ENCODE measurements at regions not wholly inside any gene's neighbourhood (a gene's known extent, or its start where the extent isn't known, plus 50 kb on each side); places are given as distances from the start of the nearest gene placed in this dataset.

DNA sequence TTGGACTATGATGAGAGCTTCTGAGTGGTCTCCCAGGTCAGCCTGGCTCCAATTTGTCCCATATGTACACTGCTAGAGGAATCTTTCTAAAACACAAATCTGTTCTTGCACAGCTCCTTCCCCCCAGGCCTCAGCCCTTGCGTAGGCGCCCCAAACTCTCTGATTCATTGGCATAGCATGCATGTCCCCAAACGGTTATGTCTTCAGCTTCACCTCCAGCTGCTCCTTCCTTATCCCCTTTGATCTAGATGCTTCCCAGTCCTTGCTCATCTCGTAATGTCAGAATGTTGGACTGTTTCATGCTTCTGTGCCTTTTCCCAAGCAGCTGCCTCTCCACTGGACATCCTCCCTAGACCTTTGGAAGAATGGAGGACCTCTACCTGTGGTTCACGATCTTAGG, 60.1 kb upstream of the BASP1 start:
- no peaks in the 10 kb centered on the region for H3K9me3 Mint-ChIP-seq
- no peak overlapping the region for H3K4me3 Mint-ChIP-seq
- H3K27me3 Mint-ChIP-seq (ENCODE audit: low read depth, poor library complexity): peaks cover 8% of the 10 kb centered on the region
- no peak for DNase-seq
- H3K27ac Mint-ChIP-seq: peak overlapping the region; percentile 5
- H3K36me3 Mint-ChIP-seq (ENCODE audit: low read depth): no peaks in the 10 kb centered on the region
- H3K4me1 Mint-ChIP-seq: peaks cover 14% of the 10 kb centered on the region
- TF ChIP-seq CTCF (IDR thresholded peaks at IDR 0.05): no peak

GRCh38 chr5:17157916-17158529, 59.4 kb upstream of the BASP1 start:
- TF ChIP-seq CTCF (IDR thresholded peaks at IDR 0.05): no peak
- H3K4me1 Mint-ChIP-seq: peaks cover 14% of the 10 kb centered on the region
- peaks cover 4% of the 10 kb centered on the region for H3K27me3 Mint-ChIP-seq (ENCODE audit: low read depth, poor library complexity)
- no peaks in the 10 kb centered on the region for H3K9me3 Mint-ChIP-seq
- DNase-seq: no peak
- peak overlapping the region; percentile 7 for H3K27ac Mint-ChIP-seq
- H3K36me3 Mint-ChIP-seq (ENCODE audit: low read depth): no peaks in the 10 kb centered on the region
- no peak overlapping the region for H3K4me3 Mint-ChIP-seq

DNA sequence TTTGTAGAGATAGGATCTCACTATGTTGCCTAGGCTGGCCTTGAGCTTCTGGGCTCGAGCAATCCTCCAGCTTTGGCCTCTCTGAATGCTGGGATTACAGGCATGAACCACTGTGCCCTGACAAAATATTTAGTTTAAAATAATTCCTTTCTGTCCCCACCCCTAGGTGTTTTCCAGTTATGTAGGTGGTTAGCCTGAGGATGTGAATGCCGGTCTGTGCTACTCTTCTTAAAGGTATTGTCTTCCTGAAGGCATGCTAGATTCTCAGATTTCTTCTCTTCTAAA, 56.7 kb upstream of the BASP1 start:
- H3K27ac Mint-ChIP-seq: peak overlapping the region; percentile 57
- no peaks in the 10 kb centered on the region for H3K9me3 Mint-ChIP-seq
- no peak overlapping the region for H3K4me3 Mint-ChIP-seq
- peaks cover 18% of the 10 kb centered on the region for H3K4me1 Mint-ChIP-seq
- TF ChIP-seq CTCF (IDR thresholded peaks at IDR 0.05): no peak
- no peaks in the 10 kb centered on the region for H3K36me3 Mint-ChIP-seq (ENCODE audit: low read depth)
- H3K27me3 Mint-ChIP-seq (ENCODE audit: low read depth, poor library complexity): peaks cover 4% of the 10 kb centered on the region
- DNase-seq: no peak

GRCh38 chr5:17161662-17162061, 55.8 kb upstream of the BASP1 start:
- Mint-ChIP-seq H3K4me1 (peaks cover 18% of the 10 kb centered on the region), H3K27me3 (ENCODE audit: low read depth, poor library complexity) (peaks cover 4% of the 10 kb centered on the region), H3K36me3 (ENCODE audit: low read depth) (no peaks in the 10 kb centered on the region), H3K27ac (no peak overlapping the region), H3K9me3 (no peaks in the 10 kb centered on the region), H3K4me3 (no peak overlapping the region)
- no peak for TF ChIP-seq CTCF (IDR thresholded peaks at IDR 0.05)
- DNase-seq: no peak

- Mint-ChIP-seq H3K4me1 (peaks cover 14% of the 10 kb centered on the region), H3K9me3 (no peaks in the 10 kb centered on the region), H3K27ac (no peak overlapping the region), H3K27me3 (ENCODE audit: low read depth, poor library complexity) (no peaks in the 10 kb centered on the region), H3K4me3 (no peak overlapping the region), H3K36me3 (ENCODE audit: low read depth) (no peaks in the 10 kb centered on the region)
- no peak for TF ChIP-seq CTCF (IDR thresholded peaks at IDR 0.05)
- DNase-seq: no peak
Observed at GRCh38 chr5:17163221-17163620, 54.2 kb upstream of the BASP1 start.

GRCh38 chr5:17167171-17167891, 50.1 kb upstream of the BASP1 start:
- peak overlapping the region; percentile 20 for H3K27ac Mint-ChIP-seq
- TF ChIP-seq CTCF (IDR thresholded peaks at IDR 0.05): no peak
- DNase-seq: no peak
- H3K27me3 Mint-ChIP-seq (ENCODE audit: low read depth, poor library complexity): peaks cover 3% of the 10 kb centered on the region
- no peaks in the 10 kb centered on the region for H3K36me3 Mint-ChIP-seq (ENCODE audit: low read depth)
- H3K4me1 Mint-ChIP-seq: peaks cover 10% of the 10 kb centered on the region
- no peaks in the 10 kb centered on the region for H3K9me3 Mint-ChIP-seq
- H3K4me3 Mint-ChIP-seq: no peak overlapping the region

Data from nephron progenitor cell (in vitro differentiated cells).